Hepatocyte (in vitro differentiated cells): ENCODE measurements at regions not wholly inside any gene's neighbourhood (a gene's known extent, or its start where the extent isn't known, plus 50 kb on each side); places are given as distances from the start of the nearest gene placed in this dataset.

Experiments used
- CTCF ChIP-seq: fragments of 200-600 bp; sonication (generic); IDR thresholded peaks from 2 replicates; pipeline ENCODE4 v1.5.1; 2016; ENCODE audit warnings: antibody characterized with exemption, mild to moderate bottlenecking; ENCODE audit not compliant: poor library complexity
- EZH2 ChIP-seq: fragments of 200-600 bp; sonication (generic); IDR thresholded peaks from 2 replicates; pipeline ENCODE4 v1.6.1; 2016; ENCODE audit warnings: antibody characterized with exemption, mild to moderate bottlenecking, borderline replicate concordance
- EZH2phosphoT487 ChIP-seq: fragments of 200-600 bp; sonication (generic); IDR thresholded peaks from one replicate; pipeline ENCODE4 v1.6.1; 2018; ENCODE audit warnings: antibody characterized with exemption, mild to moderate bottlenecking, low read depth, moderate library complexity; ENCODE audit not compliant: unreplicated experiment, severe bottlenecking

DNA sequence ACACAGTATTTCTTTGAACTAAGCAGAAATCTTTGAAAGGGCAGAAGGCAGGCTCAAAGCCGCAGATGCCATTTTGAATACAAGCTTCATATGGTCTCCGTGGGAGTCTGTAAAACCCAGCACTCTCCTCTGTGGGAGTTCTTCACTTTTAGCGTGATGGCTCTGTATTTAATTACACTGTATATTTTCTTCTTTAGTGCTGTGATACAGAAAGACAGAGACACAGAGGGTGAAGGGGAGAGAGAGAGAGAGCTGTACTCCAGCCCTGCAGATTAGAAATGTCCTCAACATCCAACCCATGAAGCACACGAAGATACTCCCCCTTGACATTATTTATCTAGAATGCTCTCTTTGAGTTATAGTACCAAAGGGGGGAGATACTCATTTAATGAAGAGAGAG is 752.6 kb upstream of the NR2F2 start:
- TF ChIP-seq CTCF: no peak
- no peak for TF ChIP-seq EZH2
- no peak for TF ChIP-seq EZH2phosphoT487
